ENCODE measurements at regions not wholly inside any gene's neighbourhood (a gene's known extent, or its start where the extent isn't known, plus 50 kb on each side); places are given as distances from the start of the nearest gene placed in this dataset.

- POLR2A ChIA-PET = no interaction called here
- Mint-ChIP-seq H3K27me3 (peaks cover 3% of the 10 kb centered on the region), H3K9me3 (no peaks in the 10 kb centered on the region), H3K4me3 (no peak overlapping the region), H3K4me1 (no peaks in the 10 kb centered on the region), H3K27ac (no peak overlapping the region), H3K36me3 (ENCODE audit: low read depth) (no peaks in the 10 kb centered on the region)
- CTCF ChIA-PET = no interaction called here
- no peak for DNase-seq
Measured at GRCh38 chr15:91795235-91795634, 58.3 kb upstream of the SLCO3A1 start.

GRCh38 chr15:91801836-91802534, 51.5 kb upstream of the SLCO3A1 start:
- Mint-ChIP-seq H3K27me3 (peaks cover 15% of the 10 kb centered on the region), H3K36me3 (ENCODE audit: low read depth) (no peaks in the 10 kb centered on the region), H3K4me1 (no peaks in the 10 kb centered on the region), H3K27ac (no peak overlapping the region), H3K4me3 (no peak overlapping the region), H3K9me3 (no peaks in the 10 kb centered on the region)
- DNase-seq = no peak
- ChIA-PET CTCF (no interaction called here), POLR2A (no interaction called here)

- peaks cover 15% of the 10 kb centered on the region for H3K27me3 Mint-ChIP-seq
- H3K4me3 Mint-ChIP-seq = no peak overlapping the region
- H3K4me1 Mint-ChIP-seq = no peaks in the 10 kb centered on the region
- H3K36me3 Mint-ChIP-seq (ENCODE audit: low read depth) = no peaks in the 10 kb centered on the region
- H3K27ac Mint-ChIP-seq = no peak overlapping the region
- CTCF ChIA-PET = no interaction called here
- no peak for DNase-seq
- H3K9me3 Mint-ChIP-seq = no peaks in the 10 kb centered on the region
- POLR2A ChIA-PET = no interaction called here
Measured at GRCh38 chr15:91803260-91803659, 50.2 kb upstream of the SLCO3A1 start.

All from activated CD4-positive, alpha-beta memory T cell treated with anti-CD3 and anti-CD28 coated beads, Interleukin-2, amount 10 ng/mL, durations not matched to agents 7 days and 5 days (primary cell).